Trophoblast cell (in vitro differentiated cells and primary cell): ENCODE measurements at regions not wholly inside any gene's neighbourhood (a gene's known extent, or its start where the extent isn't known, plus 50 kb on each side); places are given as distances from the start of the nearest gene placed in this dataset.

Experiments
- DNase-seq, 2 donors: peaks; one replicate each; pipeline ENCODE4 v3.0.0-alpha.2; 2016
- H2AFZ ChIP-seq: 2 replicates; pipeline ENCODE4 v1.6.1; 2013; ENCODE audit warnings: low read length, moderate library complexity, mild to moderate bottlenecking; ENCODE audit not compliant: insufficient read depth, poor library complexity
- H2AK5ac ChIP-seq: 2 replicates; pipeline ENCODE4 v1.6.1; 2013; ENCODE audit warnings: mild to moderate bottlenecking, low read length
- H2BK120ac ChIP-seq: 2 replicates; pipeline ENCODE4 v1.6.1; 2013; ENCODE audit warnings: low read length, mild to moderate bottlenecking, moderate library complexity; ENCODE audit not compliant: insufficient read depth, poor library complexity
- H2BK12ac ChIP-seq: 2 replicates; pipeline ENCODE4 v1.6.1; 2013; ENCODE audit warnings: mild to moderate bottlenecking, low read length, moderate library complexity
- H2BK5ac ChIP-seq: 2 replicates; pipeline ENCODE4 v1.6.1; 2013; ENCODE audit warnings: low read length, low read depth, moderate library complexity, mild to moderate bottlenecking; ENCODE audit not compliant: poor library complexity
- H3K14ac ChIP-seq: 2 replicates; pipeline ENCODE4 v1.6.1; 2013; ENCODE audit warnings: mild to moderate bottlenecking, low read length
- H3K18ac ChIP-seq: 2 replicates; pipeline ENCODE4 v1.6.1; 2013; ENCODE audit warnings: mild to moderate bottlenecking, low read length
- H3K23ac ChIP-seq: 2 replicates; pipeline ENCODE4 v1.6.1; 2013; ENCODE audit warnings: low read length
- H3K27ac ChIP-seq: 2 replicates; pipeline ENCODE4 v1.5.1; 2013; ENCODE audit warnings: low read depth, mild to moderate bottlenecking, inconsistent platforms, low read length, moderate library complexity
- H3K27me3 ChIP-seq: 2 replicates; pipeline ENCODE4 v1.6.1; 2013; ENCODE audit warnings: inconsistent platforms, mild to moderate bottlenecking, low read length, moderate library complexity; ENCODE audit not compliant: insufficient read depth
- H3K36me3 ChIP-seq, 2 experiments: 1 replicate in 1 of 2; 2 replicates in 1 of 2; pipeline ENCODE4 v1.6.1; 2013; ENCODE audit warnings: low read length in 2 of 2, mild to moderate bottlenecking in 2 of 2, moderate library complexity in 1 of 2; ENCODE audit not compliant: insufficient read depth in 2 of 2, control insufficient read depth in 1 of 2
- H3K4ac ChIP-seq: 2 replicates; pipeline ENCODE4 v1.6.1; 2013; ENCODE audit warnings: low read depth, mild to moderate bottlenecking, low read length, moderate library complexity
- H3K4me1 ChIP-seq, 2 experiments: 1 replicate in 1 of 2; 2 replicates in 1 of 2; pipeline ENCODE4 v1.6.1; 2013; ENCODE audit warnings: low read length in 2 of 2, mild to moderate bottlenecking in 2 of 2, moderate library complexity in 1 of 2; ENCODE audit not compliant: insufficient read depth in 2 of 2, control insufficient read depth in 1 of 2
- H3K4me2 ChIP-seq: 2 replicates; pipeline ENCODE4 v1.6.1; 2013; ENCODE audit warnings: inconsistent platforms, mild to moderate bottlenecking, low read length, moderate library complexity
- H3K4me3 ChIP-seq: 2 replicates; pipeline ENCODE4 v1.5.1; 2013; ENCODE audit warnings: mild to moderate bottlenecking, low read depth, low read length, inconsistent platforms
- H3K79me1 ChIP-seq: one replicate; pipeline ENCODE4 v1.6.1; 2013; ENCODE audit warnings: low read length
- H3K79me2 ChIP-seq: 2 replicates; pipeline ENCODE4 v1.6.1; 2013; ENCODE audit warnings: low read length, mild to moderate bottlenecking; ENCODE audit not compliant: control insufficient read depth, insufficient read depth, poor library complexity
- H3K9ac ChIP-seq: 2 replicates; pipeline ENCODE4 v1.6.1; 2013; ENCODE audit warnings: mild to moderate bottlenecking, low read length
- H3K9me3 ChIP-seq: 2 replicates; pipeline ENCODE4 v1.6.1; 2013; ENCODE audit warnings: low read depth, mild to moderate bottlenecking, control low read depth, inconsistent platforms, low read length; ENCODE audit not compliant: insufficient read depth
- H4K12ac ChIP-seq: 2 replicates; pipeline ENCODE4 v1.6.1; 2013; ENCODE audit warnings: low read depth, mild to moderate bottlenecking, low read length, moderate library complexity
- H4K8ac ChIP-seq: 2 replicates; pipeline ENCODE4 v1.6.1; 2013; ENCODE audit warnings: low read depth, mild to moderate bottlenecking, low read length, moderate library complexity
- H4K91ac ChIP-seq: one replicate; pipeline ENCODE4 v1.6.1; 2013; ENCODE audit warnings: low read depth, mild to moderate bottlenecking, low read length, moderate library complexity
- WGBS: extraction: QIAGEN DNeasy Blood & Tissue Kit; methylation state at CpG from one replicate; pipeline ENCODE4 v1.1.7; 2013; ENCODE audit warnings: missing lambda C conversion rate; ENCODE audit not compliant: insufficient read length, insufficient coverage; ENCODE audit errors: extremely low coverage; 5-methylcytosine and 5-hydroxymethylcytosine counted together

- no peak overlapping the region for H2BK5ac ChIP-seq
- H4K91ac ChIP-seq, result no peak overlapping the region
- H3K36me3 ChIP-seq, result no peaks in the 10 kb centered on the region
- H3K79me1 ChIP-seq, result no peaks in the 10 kb centered on the region
- no peak overlapping the region for H4K12ac ChIP-seq
- no peak overlapping the region for H3K23ac ChIP-seq
- WGBS, result no CpG with 5 or more reads among the region's 2 CpGs
- H3K9me3 ChIP-seq, result no peaks in the 10 kb centered on the region
- no peak overlapping the region for H3K4ac ChIP-seq
- H2AFZ ChIP-seq, result no peak overlapping the region
- no peak overlapping the region for H3K4me2 ChIP-seq
- no peak overlapping the region for H2AK5ac ChIP-seq
- no peak overlapping the region for H4K8ac ChIP-seq
- no peaks in the 10 kb centered on the region for H3K79me2 ChIP-seq
- H3K18ac ChIP-seq, result no peak overlapping the region
- no peak overlapping the region for H2BK120ac ChIP-seq
- H3K27ac ChIP-seq, result no peak overlapping the region
- no peaks in the 10 kb centered on the region for H3K27me3 ChIP-seq
- no peak overlapping the region for H3K9ac ChIP-seq
- no peak overlapping the region for H3K14ac ChIP-seq
- no peak overlapping the region for H2BK12ac ChIP-seq
- DNase-seq, result no peak
- no peak overlapping the region for H3K4me3 ChIP-seq
- H3K4me1 ChIP-seq, result peaks cover 2% of the 10 kb centered on the region in 2 experiments
Measured at GRCh38 chr4:83875437-83875836, 339.5 kb downstream of the GPAT3 start.

- no peak overlapping the region for H2AFZ ChIP-seq
Measured at GRCh38 chr4:83873996-83874395, 338.1 kb downstream of the GPAT3 start.

DNA sequence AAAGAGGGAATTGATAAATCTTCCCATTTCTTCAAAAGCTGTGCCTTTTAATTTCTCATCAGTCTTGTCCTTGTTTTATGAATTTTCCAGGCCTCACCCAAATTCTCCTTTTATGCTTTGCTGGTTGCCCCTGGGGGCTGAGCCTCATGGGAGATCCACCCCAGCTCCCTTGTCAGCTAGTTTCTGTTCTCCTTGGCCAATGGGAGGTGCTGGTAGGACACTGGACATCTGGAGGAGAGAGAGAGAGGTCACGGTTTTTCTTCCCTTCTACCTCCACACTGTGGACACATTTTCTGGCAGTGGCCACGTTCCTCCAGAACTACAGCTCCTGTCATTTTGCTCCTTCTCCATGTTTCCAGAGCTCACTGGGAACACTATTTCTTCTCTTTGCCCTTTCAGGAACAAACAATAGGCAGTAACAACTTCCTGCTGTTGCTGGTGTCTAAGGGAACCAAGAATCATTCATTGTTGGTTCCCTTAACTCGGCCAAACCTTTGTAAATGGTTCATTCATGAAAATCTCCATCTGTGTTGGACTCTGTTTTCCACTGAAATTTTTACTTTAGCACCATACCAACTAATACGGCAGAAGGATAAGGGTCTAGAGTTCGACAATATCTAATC is 334.5 kb downstream of the GPAT3 start:
- H3K79me1 ChIP-seq, result peaks cover 2% of the 10 kb centered on the region
- H3K4ac ChIP-seq, result no peak overlapping the region
- no peak overlapping the region for H2BK12ac ChIP-seq
- H2BK5ac ChIP-seq, result no peak overlapping the region
- H4K91ac ChIP-seq, result no peak overlapping the region
- no peak overlapping the region for H2AFZ ChIP-seq
- peaks cover 3 to 7% of the 10 kb centered on the region in 2 experiments for H3K4me1 ChIP-seq
- H3K18ac ChIP-seq, result no peak overlapping the region
- no peak overlapping the region for H3K14ac ChIP-seq
- no peak overlapping the region for H2AK5ac ChIP-seq
- no peaks in the 10 kb centered on the region for H3K27me3 ChIP-seq
- no peaks in the 10 kb centered on the region for H3K79me2 ChIP-seq
- no peak overlapping the region for H3K4me3 ChIP-seq
- H4K12ac ChIP-seq, result no peak overlapping the region
- H3K4me2 ChIP-seq, result no peak overlapping the region
- no peak overlapping the region for H4K8ac ChIP-seq
- DNase-seq, result no peak
- no peak overlapping the region for H2BK120ac ChIP-seq
- no peak overlapping the region for H3K9ac ChIP-seq
- H3K23ac ChIP-seq, result no peak overlapping the region
- no peak overlapping the region for H3K27ac ChIP-seq
- no CpG with 5 or more reads among the region's 5 CpGs for WGBS
- H3K9me3 ChIP-seq, result no peaks in the 10 kb centered on the region
- H3K36me3 ChIP-seq, result no peaks in the 10 kb centered on the region

More at GRCh38 chr4:83873996-83874395, 338.1 kb downstream of the GPAT3 start:
- no peak overlapping the region for H3K4me3 ChIP-seq
- H3K79me1 ChIP-seq, result no peaks in the 10 kb centered on the region
- no peak overlapping the region for H3K18ac ChIP-seq
- no peak overlapping the region for H2AK5ac ChIP-seq
- no peaks in the 10 kb centered on the region for H3K79me2 ChIP-seq
- no peak overlapping the region for H3K27ac ChIP-seq
- no peak overlapping the region for H2BK5ac ChIP-seq
- H4K12ac ChIP-seq, result no peak overlapping the region
- no peak overlapping the region for H3K4ac ChIP-seq
- no peaks in the 10 kb centered on the region for H3K27me3 ChIP-seq
- no peak overlapping the region for H2BK120ac ChIP-seq
- H4K91ac ChIP-seq, result no peak overlapping the region
- H3K23ac ChIP-seq, result no peak overlapping the region
- no CpG with 5 or more reads among the region's 2 CpGs for WGBS
- no peaks in the 10 kb centered on the region for H3K9me3 ChIP-seq
- H3K14ac ChIP-seq, result no peak overlapping the region
- H3K9ac ChIP-seq, result no peak overlapping the region
- no peak for DNase-seq
- H2BK12ac ChIP-seq, result no peak overlapping the region
- H3K36me3 ChIP-seq, result no peaks in the 10 kb centered on the region
- H3K4me2 ChIP-seq, result no peak overlapping the region
- H3K4me1 ChIP-seq, result peaks cover 2% of the 10 kb centered on the region in 2 experiments
- no peak overlapping the region for H4K8ac ChIP-seq

GRCh38 chr4:83866834-83867621 is 331.1 kb downstream of the GPAT3 start:
- peaks cover 3 to 8% of the 10 kb centered on the region in 2 experiments for H3K4me1 ChIP-seq
- no peak overlapping the region for H4K12ac ChIP-seq
- no peaks in the 10 kb centered on the region for H3K9me3 ChIP-seq
- WGBS, result no CpG with 5 or more reads among the region's 4 CpGs
- no peak overlapping the region for H3K4ac ChIP-seq
- peaks cover 2% of the 10 kb centered on the region for H3K79me1 ChIP-seq
- no peak overlapping the region for H4K8ac ChIP-seq
- H2AFZ ChIP-seq, result no peak overlapping the region
- H3K14ac ChIP-seq, result no peak overlapping the region
- no peak overlapping the region for H2BK5ac ChIP-seq
- H3K18ac ChIP-seq, result no peak overlapping the region
- peak overlapping the region; percentile 59 for H2BK12ac ChIP-seq
- no peak overlapping the region for H3K23ac ChIP-seq
- H3K27me3 ChIP-seq, result no peaks in the 10 kb centered on the region
- H3K4me3 ChIP-seq, result no peak overlapping the region
- H3K9ac ChIP-seq, result no peak overlapping the region
- no peaks in the 10 kb centered on the region for H3K36me3 ChIP-seq
- H3K27ac ChIP-seq, result peak overlapping the region; percentile 92
- no peak overlapping the region for H2BK120ac ChIP-seq
- H3K4me2 ChIP-seq, result peak overlapping the region; percentile 40
- H2AK5ac ChIP-seq, result no peak overlapping the region
- no peaks in the 10 kb centered on the region for H3K79me2 ChIP-seq
- H4K91ac ChIP-seq, result peak overlapping the region; percentile 33
- DNase-seq, result peak in 1 of 2 donors; percentile 32
